ENCODE measurements at regions not wholly inside any gene's neighbourhood (a gene's known extent, or its start where the extent isn't known, plus 50 kb on each side); places are given as distances from the start of the nearest gene placed in this dataset.
"Not testable (repeated sequence)": the region's sequence is repeated elsewhere in the genome, so short reads cannot be mapped to it uniquely, and the experiment has no call there.

- DNase-seq (ENCODE audit: low spot score in 2 of 2, unreplicated experiment in 2 of 2): no peak
- H3K27ac Mint-ChIP-seq: no peak overlapping the region
- H3K27me3 Mint-ChIP-seq (ENCODE audit: low read depth): peaks cover 1% of the 10 kb centered on the region
- peaks cover 24% of the 10 kb centered on the region for H3K9me3 Mint-ChIP-seq
- H3K4me3 Mint-ChIP-seq: no peak overlapping the region
- TF ChIP-seq, protein P1, sequence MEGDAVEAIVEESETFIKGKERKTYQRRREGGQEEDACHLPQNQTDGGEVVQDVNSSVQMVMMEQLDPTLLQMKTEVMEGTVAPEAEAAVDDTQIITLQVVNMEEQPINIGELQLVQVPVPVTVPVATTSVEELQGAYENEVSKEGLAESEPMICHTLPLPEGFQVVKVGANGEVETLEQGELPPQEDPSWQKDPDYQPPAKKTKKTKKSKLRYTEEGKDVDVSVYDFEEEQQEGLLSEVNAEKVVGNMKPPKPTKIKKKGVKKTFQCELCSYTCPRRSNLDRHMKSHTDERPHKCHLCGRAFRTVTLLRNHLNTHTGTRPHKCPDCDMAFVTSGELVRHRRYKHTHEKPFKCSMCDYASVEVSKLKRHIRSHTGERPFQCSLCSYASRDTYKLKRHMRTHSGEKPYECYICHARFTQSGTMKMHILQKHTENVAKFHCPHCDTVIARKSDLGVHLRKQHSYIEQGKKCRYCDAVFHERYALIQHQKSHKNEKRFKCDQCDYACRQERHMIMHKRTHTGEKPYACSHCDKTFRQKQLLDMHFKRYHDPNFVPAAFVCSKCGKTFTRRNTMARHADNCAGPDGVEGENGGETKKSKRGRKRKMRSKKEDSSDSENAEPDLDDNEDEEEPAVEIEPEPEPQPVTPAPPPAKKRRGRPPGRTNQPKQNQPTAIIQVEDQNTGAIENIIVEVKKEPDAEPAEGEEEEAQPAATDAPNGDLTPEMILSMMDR (IDR thresholded peaks at IDR 0.05; ENCODE audit: unreplicated experiment): no peak
- H3K4me1 Mint-ChIP-seq: no peaks in the 10 kb centered on the region
- no peaks in the 10 kb centered on the region for H3K36me3 Mint-ChIP-seq
These were observed 1203.0 kb downstream of the AACS start for GRCh38 chr12:126268222-126268621.

DNA sequence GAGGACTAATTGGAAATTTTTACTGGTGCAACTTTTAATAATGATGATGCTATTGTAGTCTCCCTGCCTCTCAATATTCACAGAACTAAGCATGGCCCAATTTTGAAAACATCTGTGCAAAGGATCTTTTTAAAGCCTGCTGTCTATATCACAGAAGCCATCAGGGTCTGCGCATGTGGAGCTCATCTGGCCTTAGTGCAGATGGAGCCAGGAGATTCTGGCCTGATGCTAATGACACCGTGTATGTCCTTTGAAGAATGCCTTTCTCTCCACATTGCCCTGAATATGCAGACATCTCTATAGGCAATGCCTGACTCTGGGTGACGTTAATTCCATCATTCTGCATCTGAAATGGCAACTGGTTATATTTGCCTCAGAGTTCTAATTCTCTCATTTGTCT is 1205.9 kb downstream of the AACS start:
- no peak overlapping the region for H3K4me3 Mint-ChIP-seq
- no peaks in the 10 kb centered on the region for H3K36me3 Mint-ChIP-seq
- H3K4me1 Mint-ChIP-seq: no peaks in the 10 kb centered on the region
- TF ChIP-seq, protein P1 (IDR thresholded peaks at IDR 0.05; ENCODE audit: unreplicated experiment): no peak
- H3K27ac Mint-ChIP-seq: no peak overlapping the region
- H3K9me3 Mint-ChIP-seq: peaks cover 41% of the 10 kb centered on the region
- H3K27me3 Mint-ChIP-seq (ENCODE audit: low read depth): peaks cover 1% of the 10 kb centered on the region
- DNase-seq (ENCODE audit: low spot score in 2 of 2, unreplicated experiment in 2 of 2): no peak

GRCh38 chr12:126282691-126283090 is 1217.5 kb downstream of the AACS start:
- Mint-ChIP-seq H3K27ac (no peak overlapping the region), H3K4me1 (no peaks in the 10 kb centered on the region), H3K4me3 (no peak overlapping the region), H3K9me3 (peaks cover 25% of the 10 kb centered on the region), H3K27me3 (ENCODE audit: low read depth) (no peaks in the 10 kb centered on the region), H3K36me3 (no peaks in the 10 kb centered on the region)
- TF ChIP-seq, protein P1 (IDR thresholded peaks at IDR 0.05; ENCODE audit: unreplicated experiment): no peak
- DNase-seq (ENCODE audit: low spot score in 2 of 2, unreplicated experiment in 2 of 2): no peak

- no peak overlapping the region for H3K4me3 Mint-ChIP-seq
- H3K4me1 Mint-ChIP-seq: no peaks in the 10 kb centered on the region
- H3K36me3 Mint-ChIP-seq: peaks cover 1% of the 10 kb centered on the region
- TF ChIP-seq, protein P1 (IDR thresholded peaks at IDR 0.05; ENCODE audit: unreplicated experiment): no peak
- H3K27me3 Mint-ChIP-seq (ENCODE audit: low read depth): no peaks in the 10 kb centered on the region
- H3K27ac Mint-ChIP-seq: no peak overlapping the region
- DNase-seq (ENCODE audit: low spot score in 2 of 2, unreplicated experiment in 2 of 2): no peak
- peaks cover 41% of the 10 kb centered on the region for H3K9me3 Mint-ChIP-seq
These were observed 1221.0 kb downstream of the AACS start for GRCh38 chr12:126286203-126286602.

- TF ChIP-seq, protein P1 (IDR thresholded peaks at IDR 0.05; ENCODE audit: unreplicated experiment): no peak
- no peak overlapping the region for H3K27ac Mint-ChIP-seq
- no peaks in the 10 kb centered on the region for H3K4me1 Mint-ChIP-seq
- H3K27me3 Mint-ChIP-seq (ENCODE audit: low read depth): no peaks in the 10 kb centered on the region
- no peak overlapping the region for H3K4me3 Mint-ChIP-seq
- no peak for DNase-seq (ENCODE audit: low spot score in 2 of 2, unreplicated experiment in 2 of 2)
- H3K9me3 Mint-ChIP-seq: peaks cover 65% of the 10 kb centered on the region
- peaks cover 5% of the 10 kb centered on the region for H3K36me3 Mint-ChIP-seq
These were observed 1225.2 kb downstream of the AACS start for GRCh38 chr12:126290456-126290855.

- H3K4me1 Mint-ChIP-seq; H3K27me3 Mint-ChIP-seq (ENCODE audit: low read depth); DNase-seq (ENCODE audit: low spot score in 2 of 2, unreplicated experiment in 2 of 2); H3K27ac Mint-ChIP-seq; H3K36me3 Mint-ChIP-seq; H3K4me3 Mint-ChIP-seq: not testable (repeated sequence)
- peaks cover 72% of the 10 kb centered on the region for H3K9me3 Mint-ChIP-seq
These were observed 1226.8 kb downstream of the AACS start for GRCh38 chr12:126291987-126292386.

Data from mesothelial cell of epicardium (in vitro differentiated cells).